GM12872 (cell line): ENCODE measurements at regions not wholly inside any gene's neighbourhood (a gene's known extent, or its start where the extent isn't known, plus 50 kb on each side); places are given as distances from the start of the nearest gene placed in this dataset.

Source experiments
- TF ChIP-seq, protein P1 (sequence below): IDR thresholded peaks from 3 replicates; pipeline ENCODE4 v1.5.1; 2011; ENCODE audit warnings: low read depth, mild to moderate bottlenecking, low read length, moderate library complexity; ENCODE audit not compliant: insufficient read depth

DNA sequence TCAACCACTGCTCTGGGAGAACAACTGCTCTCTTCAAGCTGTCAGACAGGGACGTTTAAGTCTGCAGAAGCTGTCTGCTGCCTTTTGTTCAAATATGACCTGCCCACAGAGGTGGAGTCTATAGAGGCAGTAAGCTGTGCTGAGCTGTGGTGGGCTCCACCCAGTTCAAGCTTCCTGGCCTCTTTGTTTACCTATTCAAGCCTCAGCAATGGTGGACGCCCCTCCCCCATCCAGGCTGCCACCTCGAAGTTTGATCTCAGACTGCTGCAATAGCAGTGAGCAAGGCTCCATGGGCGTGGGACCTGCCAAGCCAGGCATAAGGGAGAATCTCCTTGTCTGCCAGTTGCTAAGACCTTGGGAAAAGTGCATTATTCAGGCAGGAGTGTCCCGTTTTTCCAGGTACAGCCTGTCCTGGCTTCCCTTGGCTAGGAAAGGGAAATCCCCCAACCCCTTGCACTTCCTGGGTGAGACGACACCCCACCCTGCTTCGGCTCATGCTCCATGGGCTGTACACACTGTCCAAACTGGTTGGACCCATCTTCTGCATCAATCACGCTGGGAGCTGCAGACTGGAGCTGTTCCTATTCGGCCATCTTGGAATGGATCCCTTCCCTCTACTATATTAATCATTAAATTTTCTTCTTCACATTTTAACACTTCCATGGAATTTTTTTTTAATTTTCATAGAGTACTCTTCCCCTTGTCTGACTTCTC, 167.0 kb upstream of the UBE2E2 start:
- TF ChIP-seq, protein P1, sequence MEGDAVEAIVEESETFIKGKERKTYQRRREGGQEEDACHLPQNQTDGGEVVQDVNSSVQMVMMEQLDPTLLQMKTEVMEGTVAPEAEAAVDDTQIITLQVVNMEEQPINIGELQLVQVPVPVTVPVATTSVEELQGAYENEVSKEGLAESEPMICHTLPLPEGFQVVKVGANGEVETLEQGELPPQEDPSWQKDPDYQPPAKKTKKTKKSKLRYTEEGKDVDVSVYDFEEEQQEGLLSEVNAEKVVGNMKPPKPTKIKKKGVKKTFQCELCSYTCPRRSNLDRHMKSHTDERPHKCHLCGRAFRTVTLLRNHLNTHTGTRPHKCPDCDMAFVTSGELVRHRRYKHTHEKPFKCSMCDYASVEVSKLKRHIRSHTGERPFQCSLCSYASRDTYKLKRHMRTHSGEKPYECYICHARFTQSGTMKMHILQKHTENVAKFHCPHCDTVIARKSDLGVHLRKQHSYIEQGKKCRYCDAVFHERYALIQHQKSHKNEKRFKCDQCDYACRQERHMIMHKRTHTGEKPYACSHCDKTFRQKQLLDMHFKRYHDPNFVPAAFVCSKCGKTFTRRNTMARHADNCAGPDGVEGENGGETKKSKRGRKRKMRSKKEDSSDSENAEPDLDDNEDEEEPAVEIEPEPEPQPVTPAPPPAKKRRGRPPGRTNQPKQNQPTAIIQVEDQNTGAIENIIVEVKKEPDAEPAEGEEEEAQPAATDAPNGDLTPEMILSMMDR: no peak

DNA sequence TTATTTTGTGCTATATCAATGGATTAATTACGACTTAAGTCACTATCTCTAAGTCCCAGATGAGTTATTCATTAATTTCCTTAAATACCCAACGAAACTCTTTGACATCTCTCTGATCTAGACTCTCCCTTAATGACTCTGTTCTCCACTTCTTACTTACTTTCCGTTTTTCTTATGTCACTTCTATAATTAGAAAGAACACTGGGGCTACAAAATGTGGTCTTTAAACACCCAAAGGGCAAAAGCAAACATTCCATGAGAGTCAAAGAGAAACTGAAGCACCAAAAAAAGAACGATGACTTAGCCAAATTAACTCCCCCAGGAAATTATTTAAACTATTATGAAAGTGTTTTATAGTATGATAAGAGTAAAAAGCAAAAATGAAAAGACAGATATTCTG, 166.4 kb upstream of the UBE2E2 start:
- TF ChIP-seq, protein P1: no peak

DNA sequence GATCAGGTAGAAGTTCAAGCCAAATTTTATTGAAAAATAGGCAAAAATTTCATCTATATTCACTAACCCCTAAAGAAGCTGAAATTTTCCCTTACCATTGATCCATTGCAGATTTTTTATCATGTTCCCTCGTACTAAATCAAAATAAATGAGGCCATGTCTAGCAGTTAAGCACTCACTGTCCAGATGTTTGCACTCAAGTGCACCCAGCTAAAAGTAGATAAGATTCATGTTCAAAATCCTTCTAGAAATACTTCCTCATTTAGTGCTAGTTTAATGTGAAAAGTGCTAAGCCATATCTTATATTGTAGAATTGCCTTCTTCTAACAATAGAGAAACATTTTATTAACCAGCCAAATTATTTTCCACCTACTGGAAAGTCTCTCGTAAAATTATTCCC, 164.7 kb upstream of the UBE2E2 start:
- TF ChIP-seq, protein P1: no peak

DNA sequence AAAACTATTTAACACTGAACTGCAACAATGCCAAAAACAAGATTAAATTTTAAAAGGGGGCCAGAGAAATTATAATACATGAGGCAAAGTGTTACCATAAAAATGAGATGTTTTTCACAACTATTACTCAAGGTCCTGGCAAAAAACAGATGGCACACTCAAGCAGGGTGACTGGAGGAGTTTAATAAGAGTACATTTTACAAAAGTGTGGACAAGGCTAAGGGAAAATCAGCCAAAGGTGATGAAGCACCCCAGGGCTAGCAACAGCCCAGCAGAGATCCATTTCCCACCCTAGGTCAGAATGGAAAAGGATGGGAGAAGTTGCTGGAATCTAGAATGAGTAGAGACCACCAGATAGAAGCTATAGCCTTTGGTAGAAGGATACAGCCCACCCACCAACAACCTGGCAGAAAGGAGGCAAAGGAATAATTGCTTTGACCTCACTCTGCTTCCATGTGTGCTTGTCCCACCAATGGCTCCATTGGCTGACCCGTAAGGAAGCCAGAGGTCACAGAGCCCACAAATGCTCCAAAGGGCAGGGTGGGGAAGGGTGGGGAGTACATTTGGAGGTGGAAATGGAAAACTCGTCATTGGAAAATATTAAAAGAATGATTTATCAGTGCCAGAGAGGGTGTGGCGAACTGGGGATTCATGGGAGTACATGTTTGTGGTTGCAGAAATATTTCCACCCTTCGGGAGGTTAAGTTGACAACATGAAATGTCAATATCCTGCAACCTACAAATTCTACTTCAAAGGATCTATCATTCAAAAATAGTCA, 161.0 kb upstream of the UBE2E2 start:
- TF ChIP-seq, protein P1: no peak

DNA sequence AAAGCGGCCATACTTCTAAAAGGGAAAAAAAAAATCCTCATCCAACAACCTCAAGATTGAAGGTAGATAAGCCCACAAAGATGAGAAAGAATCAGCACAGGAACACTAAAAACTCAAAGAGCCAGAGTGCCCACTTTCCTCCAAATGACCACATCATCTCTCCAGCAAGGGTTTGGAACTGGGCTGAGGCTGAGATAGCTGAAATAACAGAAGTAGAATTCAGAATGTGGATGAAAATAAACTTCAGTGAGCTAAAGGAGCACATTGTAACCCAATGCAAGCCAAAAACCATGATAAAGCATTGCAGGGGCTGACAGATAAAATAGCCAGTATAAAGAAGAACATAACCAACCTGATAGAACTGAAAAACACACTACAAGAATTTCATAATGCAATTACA, 158.7 kb upstream of the UBE2E2 start:
- TF ChIP-seq, protein P1: no peak

DNA sequence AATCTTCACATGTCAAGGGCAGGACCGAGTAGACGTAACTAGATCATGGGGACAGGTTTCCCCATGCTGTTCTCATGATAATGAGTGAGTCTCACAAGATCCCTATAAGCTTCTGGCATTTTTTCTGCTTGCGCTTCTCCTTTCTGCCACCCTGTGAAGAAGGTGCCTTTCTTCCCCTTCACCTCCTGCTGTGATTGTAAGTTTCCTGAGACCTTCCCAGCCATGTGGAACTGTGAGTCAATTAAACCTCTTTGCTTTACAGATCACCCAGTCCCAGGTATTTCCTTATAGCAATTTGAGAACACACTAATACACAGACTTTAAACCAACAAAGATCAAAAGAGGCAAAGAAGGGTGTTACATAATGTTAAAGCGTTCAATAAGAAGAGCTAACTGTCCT, 156.6 kb upstream of the UBE2E2 start:
- TF ChIP-seq, protein P1: no peak

DNA sequence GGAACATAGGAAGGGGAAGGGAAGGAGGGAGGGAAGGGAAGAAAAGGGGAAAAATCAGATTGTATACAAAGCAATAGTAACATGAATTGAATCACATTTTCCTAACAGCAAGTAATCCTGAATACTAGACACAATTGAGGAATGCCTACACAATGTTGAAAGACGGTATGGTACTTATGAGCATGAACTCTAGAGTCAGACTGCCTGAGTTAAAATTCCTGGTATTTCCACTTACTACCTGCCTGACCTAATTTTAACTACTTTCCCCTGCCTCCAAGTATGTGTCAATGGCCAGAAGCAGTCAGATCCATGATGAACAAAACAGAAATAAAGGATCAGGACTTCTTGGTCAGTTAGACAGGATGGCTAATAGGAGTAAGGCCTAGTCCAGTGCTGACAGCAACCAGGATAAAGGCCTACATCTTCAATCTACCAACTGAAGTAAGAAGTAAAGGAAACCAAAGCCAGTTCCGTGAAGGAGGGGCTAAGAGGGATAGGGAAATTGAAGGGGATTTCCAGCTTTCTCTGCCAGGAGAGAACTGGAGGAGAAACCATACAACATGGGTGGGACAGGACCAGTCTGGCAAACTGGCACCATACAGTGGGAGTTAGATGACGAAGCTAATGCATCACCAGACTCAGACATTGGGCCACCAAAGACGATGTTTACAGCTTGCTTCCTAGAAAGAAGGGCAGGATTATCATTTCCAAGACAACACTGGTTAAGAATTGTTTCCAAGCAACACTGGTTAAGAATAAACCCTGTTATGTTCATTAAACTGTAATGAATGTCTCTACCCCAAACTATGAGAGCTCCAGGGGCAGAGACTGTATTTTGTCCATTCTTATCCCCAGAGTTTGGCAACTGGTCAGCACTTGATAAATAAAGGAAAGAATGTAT, 151.6 kb upstream of the UBE2E2 start:
- TF ChIP-seq, protein P1: no peak
